ENCODE measurements at regions not wholly inside any gene's neighbourhood (a gene's known extent, or its start where the extent isn't known, plus 50 kb on each side); places are given as distances from the start of the nearest gene placed in this dataset.

- Histone ChIP-seq H3K27ac (ENCODE audit: insufficient read depth, low read length) (no peak overlapping the region), H3K4me3 (replicated peaks in 1 of 4; ENCODE audit: control extremely low read depth in 1 of 4, insufficient read depth in 1 of 4, low read depth in 3 of 4, low read length in 4 of 4) (no peak overlapping the region), H3K9me3 (ENCODE audit: control insufficient read depth, insufficient read depth, low read depth, low read length) (no peaks in the 10 kb centered on the region), H4K20me1 (ENCODE audit: control insufficient read depth, extremely low read depth, insufficient read depth, low read length) (no peaks in the 10 kb centered on the region), H3K4me2 (ENCODE audit: extremely low read depth, insufficient read depth, low read length) (no peak overlapping the region), H3K79me2 (ENCODE audit: control insufficient read depth, insufficient read depth, low read length) (no peaks in the 10 kb centered on the region), H3K27me3 (ENCODE audit: control insufficient read depth, insufficient read depth, low read length) (peaks cover 2% of the 10 kb centered on the region), H2AFZ (ENCODE audit: low read length) (no peak overlapping the region), H3K9ac (ENCODE audit: insufficient read depth, low read length) (no peak overlapping the region), H3K4me1 (ENCODE audit: control insufficient read depth, extremely low read depth, insufficient read depth, low read length) (no peaks in the 10 kb centered on the region), H3K36me3 (ENCODE audit: control insufficient read depth, insufficient read depth, low read length) (no peaks in the 10 kb centered on the region)
- TF ChIP-seq, protein P1, sequence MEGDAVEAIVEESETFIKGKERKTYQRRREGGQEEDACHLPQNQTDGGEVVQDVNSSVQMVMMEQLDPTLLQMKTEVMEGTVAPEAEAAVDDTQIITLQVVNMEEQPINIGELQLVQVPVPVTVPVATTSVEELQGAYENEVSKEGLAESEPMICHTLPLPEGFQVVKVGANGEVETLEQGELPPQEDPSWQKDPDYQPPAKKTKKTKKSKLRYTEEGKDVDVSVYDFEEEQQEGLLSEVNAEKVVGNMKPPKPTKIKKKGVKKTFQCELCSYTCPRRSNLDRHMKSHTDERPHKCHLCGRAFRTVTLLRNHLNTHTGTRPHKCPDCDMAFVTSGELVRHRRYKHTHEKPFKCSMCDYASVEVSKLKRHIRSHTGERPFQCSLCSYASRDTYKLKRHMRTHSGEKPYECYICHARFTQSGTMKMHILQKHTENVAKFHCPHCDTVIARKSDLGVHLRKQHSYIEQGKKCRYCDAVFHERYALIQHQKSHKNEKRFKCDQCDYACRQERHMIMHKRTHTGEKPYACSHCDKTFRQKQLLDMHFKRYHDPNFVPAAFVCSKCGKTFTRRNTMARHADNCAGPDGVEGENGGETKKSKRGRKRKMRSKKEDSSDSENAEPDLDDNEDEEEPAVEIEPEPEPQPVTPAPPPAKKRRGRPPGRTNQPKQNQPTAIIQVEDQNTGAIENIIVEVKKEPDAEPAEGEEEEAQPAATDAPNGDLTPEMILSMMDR (conservative IDR thresholded peaks at IDR 0.05 in 1 of 2, IDR thresholded peaks at IDR 0.05 in 1 of 2; ENCODE audit: low read depth in 1 of 2, low read length in 2 of 2), result no peak
- TF ChIP-seq EZH2 (IDR thresholded peaks at IDR 0.05; ENCODE audit: low read length, missing control alignments), result no peak
- no peak for DNase-seq (ENCODE audit: low read depth in 2 of 2)
Measured at GRCh38 chr18:11290786-11291185, 141.4 kb upstream of the PIEZO2 start.

GRCh38 chr18:11289248-11289647 is 139.9 kb upstream of the PIEZO2 start:
- H3K4me3 ChIP-seq (replicated peaks in 1 of 4; ENCODE audit: control extremely low read depth in 1 of 4, insufficient read depth in 1 of 4, low read depth in 3 of 4, low read length in 4 of 4), result no peak overlapping the region
- no peak overlapping the region for H3K9ac ChIP-seq (ENCODE audit: insufficient read depth, low read length)
- H3K27me3 ChIP-seq (ENCODE audit: control insufficient read depth, insufficient read depth, low read length), result no peaks in the 10 kb centered on the region
- H3K9me3 ChIP-seq (ENCODE audit: control insufficient read depth, insufficient read depth, low read depth, low read length), result no peaks in the 10 kb centered on the region
- H4K20me1 ChIP-seq (ENCODE audit: control insufficient read depth, extremely low read depth, insufficient read depth, low read length), result no peaks in the 10 kb centered on the region
- TF ChIP-seq, protein P1 (conservative IDR thresholded peaks at IDR 0.05 in 1 of 2, IDR thresholded peaks at IDR 0.05 in 1 of 2; ENCODE audit: low read depth in 1 of 2, low read length in 2 of 2), result no peak
- TF ChIP-seq EZH2 (IDR thresholded peaks at IDR 0.05; ENCODE audit: low read length, missing control alignments), result no peak
- H3K79me2 ChIP-seq (ENCODE audit: control insufficient read depth, insufficient read depth, low read length), result no peaks in the 10 kb centered on the region
- no peak overlapping the region for H3K4me2 ChIP-seq (ENCODE audit: extremely low read depth, insufficient read depth, low read length)
- no peak for DNase-seq (ENCODE audit: low read depth in 2 of 2)
- H2AFZ ChIP-seq (ENCODE audit: low read length), result no peak overlapping the region
- H3K36me3 ChIP-seq (ENCODE audit: control insufficient read depth, insufficient read depth, low read length), result no peaks in the 10 kb centered on the region
- H3K27ac ChIP-seq (ENCODE audit: insufficient read depth, low read length), result no peak overlapping the region
- no peaks in the 10 kb centered on the region for H3K4me1 ChIP-seq (ENCODE audit: control insufficient read depth, extremely low read depth, insufficient read depth, low read length)

DNA sequence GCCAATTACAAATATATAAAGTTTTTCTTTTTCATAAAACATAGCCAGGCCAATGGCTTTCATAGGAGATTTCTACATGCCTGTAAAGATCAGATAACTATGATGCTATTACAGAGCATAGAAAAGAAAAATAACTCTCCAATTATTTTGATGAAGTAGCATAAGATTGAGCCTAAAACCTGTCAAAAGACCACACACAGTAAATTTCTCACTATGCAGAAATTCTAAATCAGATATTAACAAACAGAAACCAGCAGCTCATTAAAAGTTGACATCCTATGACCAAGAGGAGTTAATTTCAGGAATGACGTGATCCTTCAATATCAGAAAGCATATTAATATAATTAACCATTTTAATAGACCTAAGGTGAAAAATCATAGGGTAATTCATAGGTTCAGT is 139.0 kb upstream of the PIEZO2 start:
- DNase-seq (ENCODE audit: low read depth in 2 of 2), result no peak
- no peak for TF ChIP-seq EZH2 (IDR thresholded peaks at IDR 0.05; ENCODE audit: low read length, missing control alignments)
- TF ChIP-seq, protein P1 (conservative IDR thresholded peaks at IDR 0.05 in 1 of 2, IDR thresholded peaks at IDR 0.05 in 1 of 2; ENCODE audit: low read depth in 1 of 2, low read length in 2 of 2), result no peak
- no peak overlapping the region for H3K9ac ChIP-seq (ENCODE audit: insufficient read depth, low read length)

More for the DNA sequence above, 139.0 kb upstream of the PIEZO2 start:
- H3K27me3 ChIP-seq (ENCODE audit: control insufficient read depth, insufficient read depth, low read length), result no peaks in the 10 kb centered on the region
- H3K4me2 ChIP-seq (ENCODE audit: extremely low read depth, insufficient read depth, low read length), result no peak overlapping the region
- H4K20me1 ChIP-seq (ENCODE audit: control insufficient read depth, extremely low read depth, insufficient read depth, low read length), result no peaks in the 10 kb centered on the region
- no peaks in the 10 kb centered on the region for H3K4me1 ChIP-seq (ENCODE audit: control insufficient read depth, extremely low read depth, insufficient read depth, low read length)
- no peak overlapping the region for H2AFZ ChIP-seq (ENCODE audit: low read length)
- no peaks in the 10 kb centered on the region for H3K36me3 ChIP-seq (ENCODE audit: control insufficient read depth, insufficient read depth, low read length)
- H3K79me2 ChIP-seq (ENCODE audit: control insufficient read depth, insufficient read depth, low read length), result no peaks in the 10 kb centered on the region
- H3K27ac ChIP-seq (ENCODE audit: insufficient read depth, low read length), result no peak overlapping the region
- H3K9me3 ChIP-seq (ENCODE audit: control insufficient read depth, insufficient read depth, low read depth, low read length), result no peaks in the 10 kb centered on the region
- H3K4me3 ChIP-seq (replicated peaks in 1 of 4; ENCODE audit: control extremely low read depth in 1 of 4, insufficient read depth in 1 of 4, low read depth in 3 of 4, low read length in 4 of 4), result no peak overlapping the region
